NCI-H526 treated with DMSO at 0.1 percent for 48 hours (cell line): ENCODE measurements at regions not wholly inside any gene's neighbourhood (a gene's known extent, or its start where the extent isn't known, plus 50 kb on each side); places are given as distances from the start of the nearest gene placed in this dataset.

Experiments
- DNase-seq: peaks from one replicate; lab custom pipeline; 2025; lab: John Stamatoyannopoulos, UW

GRCh38 chr6:112802144-112802543 is 455.0 kb downstream of the RFPL4B start:
- no peak for DNase-seq

- no peak for DNase-seq
These were observed 457.7 kb downstream of the RFPL4B start for GRCh38 chr6:112804638-112805330.

- DNase-seq, result no peak
These were observed 459.2 kb downstream of the RFPL4B start for GRCh38 chr6:112806163-112806865.

DNA sequence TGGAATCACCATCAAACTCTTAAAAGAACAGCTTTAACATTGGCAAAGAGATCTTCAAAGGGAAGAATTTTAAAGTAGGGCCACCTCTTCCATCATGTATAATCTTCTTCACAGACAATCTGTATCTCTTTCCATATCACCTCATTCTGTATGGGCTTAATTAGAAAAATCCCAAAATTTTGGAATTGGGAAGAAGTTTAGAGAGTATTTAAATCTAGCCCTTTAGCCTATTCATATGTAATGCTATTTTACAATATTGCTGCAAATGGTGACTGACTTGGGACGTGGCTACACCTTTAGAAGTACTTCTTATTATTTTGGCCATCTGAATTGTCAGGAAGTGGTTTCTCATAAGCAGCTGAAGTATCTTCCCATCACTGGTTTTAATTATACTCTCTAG is 474.3 kb downstream of the RFPL4B start:
- no peak for DNase-seq

DNA sequence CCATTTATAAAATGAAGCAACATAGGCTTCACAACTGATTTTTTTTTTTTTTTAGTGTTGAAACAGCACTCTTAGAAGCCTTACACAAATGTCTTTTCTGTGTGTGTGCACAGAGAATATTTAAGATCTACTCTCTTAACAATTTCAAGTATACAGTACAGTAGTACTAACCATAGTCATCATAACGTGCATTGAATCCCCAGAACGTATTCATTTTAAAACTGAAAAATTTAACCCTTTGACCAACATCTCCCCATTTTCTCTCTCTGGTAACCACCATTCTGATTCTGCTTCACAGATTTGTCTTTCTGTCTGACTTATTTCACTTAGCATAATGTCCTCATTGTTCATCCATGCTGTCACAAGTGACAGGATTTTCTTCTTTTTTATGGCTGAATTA is 475.6 kb downstream of the RFPL4B start:
- DNase-seq, result no peak

- DNase-seq, result no peak
These were observed 480.7 kb downstream of the RFPL4B start for GRCh38 chr6:112827793-112828192.

DNA sequence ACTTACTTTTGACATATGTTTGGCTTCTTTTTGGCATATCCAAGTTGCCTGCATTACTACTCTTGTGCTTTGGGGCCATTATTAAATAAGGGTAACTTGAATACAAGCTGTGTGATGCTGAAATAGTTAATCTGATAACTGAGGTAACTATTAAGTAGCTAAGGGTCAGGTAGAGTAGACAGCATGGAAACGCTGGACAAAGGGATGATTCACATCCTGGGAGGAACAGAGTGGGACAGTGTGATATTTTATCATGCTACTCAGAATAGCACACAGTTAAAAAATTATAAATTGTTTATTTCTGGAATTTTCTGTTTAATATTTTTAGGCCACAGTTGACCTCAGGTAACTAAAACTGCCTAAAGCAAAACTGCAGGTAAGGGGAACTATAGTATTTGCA is 483.9 kb downstream of the RFPL4B start:
- no peak for DNase-seq

GRCh38 chr6:112833581-112834131 is 486.5 kb downstream of the RFPL4B start:
- DNase-seq, result no peak

DNA sequence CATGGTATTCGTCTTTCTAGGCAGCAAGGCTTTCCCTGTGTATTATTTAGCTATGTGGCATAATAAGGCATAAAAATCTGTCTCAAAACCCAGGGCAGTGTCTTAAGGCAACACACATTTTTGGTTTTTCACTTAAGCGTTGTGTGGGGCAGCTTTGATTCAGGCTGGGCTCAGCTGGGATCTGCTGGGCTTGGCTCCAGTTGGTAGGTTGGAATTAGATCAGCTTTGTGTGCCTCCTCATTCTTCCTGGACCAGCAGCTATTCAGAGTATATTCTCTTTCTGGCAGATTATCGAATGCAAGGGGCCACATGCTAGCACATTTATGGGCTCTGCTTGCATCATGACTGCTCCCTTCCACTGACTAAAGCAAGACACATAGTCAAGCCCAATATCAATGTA is 487.9 kb downstream of the RFPL4B start:
- no peak for DNase-seq

DNA sequence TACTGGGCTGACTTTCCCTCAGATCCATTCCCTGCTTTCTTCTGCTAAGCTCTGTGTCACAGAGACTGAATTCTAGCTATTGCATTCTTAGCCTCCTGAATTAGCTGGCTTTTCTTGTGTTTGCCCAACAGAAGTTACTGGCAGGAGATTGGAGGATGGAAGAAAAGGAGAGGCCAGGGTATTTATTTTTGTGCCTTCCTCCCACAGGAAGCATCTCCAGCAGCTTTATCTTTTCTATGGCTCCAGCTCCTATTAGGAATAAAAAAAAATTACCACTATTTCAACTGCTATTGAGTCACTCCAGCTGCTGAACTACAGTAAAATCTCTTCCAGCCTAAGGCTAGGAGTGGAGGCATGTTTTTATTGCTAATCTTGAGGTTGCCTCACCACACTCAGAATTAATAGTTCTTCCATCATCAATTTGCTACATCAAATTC is 492.4 kb downstream of the RFPL4B start:
- DNase-seq, result no peak

DNA sequence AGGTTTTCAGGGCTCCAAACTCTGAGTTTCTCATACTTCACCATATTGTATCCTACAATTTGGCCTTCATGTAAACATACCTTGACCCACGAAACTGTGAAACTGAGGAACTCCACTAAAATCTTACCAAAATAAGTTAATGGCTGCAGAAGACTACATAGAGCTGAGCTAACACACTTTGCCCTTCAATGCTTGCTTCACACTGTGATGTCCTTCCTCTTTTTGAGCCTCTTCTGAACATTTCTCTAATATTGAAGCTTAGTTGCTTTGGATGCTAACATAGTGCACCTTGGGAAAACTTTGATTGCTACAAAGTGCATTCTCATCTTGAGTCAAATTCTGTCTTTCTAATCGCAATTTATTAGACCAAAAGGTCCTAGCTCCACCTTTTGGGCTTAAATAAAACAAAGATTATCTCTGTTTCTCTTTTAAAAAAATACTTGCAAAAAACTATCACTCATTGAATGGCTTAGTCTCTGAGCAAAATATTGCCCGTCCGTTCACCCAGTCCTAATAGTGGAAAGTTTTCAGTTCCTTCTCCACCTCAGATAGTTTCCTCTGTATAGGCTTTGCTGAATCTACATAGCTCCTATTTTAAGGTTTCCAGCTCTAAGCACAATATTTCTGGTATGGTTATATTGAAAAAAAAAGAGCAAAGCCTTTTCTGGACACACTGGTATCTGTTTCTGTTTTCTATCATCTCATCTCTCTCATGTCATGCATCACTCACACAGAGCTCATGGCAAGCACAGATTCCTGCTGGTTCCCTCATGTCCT is 494.6 kb downstream of the RFPL4B start:
- DNase-seq, result no peak

DNA sequence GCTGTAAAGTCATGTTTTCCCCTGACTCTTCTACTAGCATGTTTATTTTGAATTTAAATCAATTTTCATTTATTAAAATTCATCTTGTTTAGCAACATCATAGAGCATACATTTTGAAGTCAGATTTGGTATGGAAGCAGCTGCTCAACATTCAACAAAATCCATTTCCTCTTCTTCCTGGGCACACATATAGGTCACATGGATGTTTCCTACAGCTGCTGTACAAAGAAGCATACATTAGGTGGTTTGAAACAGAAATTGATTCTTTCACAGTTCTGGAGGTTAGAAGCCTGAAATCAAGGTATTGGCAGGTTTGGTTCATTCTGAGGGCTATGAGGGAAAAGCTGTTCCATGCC is 495.2 kb downstream of the RFPL4B start:
- no peak for DNase-seq

- DNase-seq, result no peak
These were observed 499.6 kb downstream of the RFPL4B start for GRCh38 chr6:112846681-112847080.

DNA sequence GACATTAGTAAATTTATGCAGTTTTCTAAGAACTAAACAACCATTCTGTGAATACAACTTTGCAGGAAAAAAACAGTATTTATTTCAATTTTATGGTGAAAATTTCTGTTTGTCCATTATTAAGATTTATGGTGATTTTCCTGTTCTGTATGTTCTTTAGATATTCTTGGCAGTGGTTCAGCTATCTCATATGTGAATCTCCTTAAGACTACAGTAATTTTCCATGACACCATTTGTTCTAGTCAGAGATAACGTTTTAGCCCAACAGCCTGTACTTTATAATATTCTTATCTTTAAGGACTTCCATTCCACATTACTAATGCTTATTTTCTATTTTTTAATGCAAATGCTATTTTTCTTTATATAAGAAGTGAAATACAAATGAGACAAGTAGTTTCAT is 504.0 kb downstream of the RFPL4B start:
- no peak for DNase-seq

DNA sequence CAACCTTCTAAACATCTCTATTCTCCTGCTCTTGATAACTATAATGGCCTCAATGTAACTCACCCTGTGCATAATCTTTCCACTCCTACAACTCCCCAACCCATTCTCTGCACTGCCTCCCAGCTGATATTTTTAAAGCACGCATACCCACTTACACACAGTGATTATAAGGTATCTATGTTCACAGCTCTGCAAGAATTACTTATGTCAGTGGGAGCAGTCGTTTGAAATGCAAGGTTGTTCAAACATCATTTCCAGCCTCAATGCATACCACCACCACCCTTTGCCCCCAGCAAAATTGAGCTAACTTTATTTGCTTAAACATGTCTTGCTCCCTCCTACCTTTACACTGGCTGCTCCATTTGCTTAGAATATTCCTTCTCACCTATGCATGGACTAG is 506.0 kb downstream of the RFPL4B start:
- DNase-seq, result no peak

GRCh38 chr6:112863753-112864152 is 516.6 kb downstream of the RFPL4B start:
- DNase-seq, result no peak

DNA sequence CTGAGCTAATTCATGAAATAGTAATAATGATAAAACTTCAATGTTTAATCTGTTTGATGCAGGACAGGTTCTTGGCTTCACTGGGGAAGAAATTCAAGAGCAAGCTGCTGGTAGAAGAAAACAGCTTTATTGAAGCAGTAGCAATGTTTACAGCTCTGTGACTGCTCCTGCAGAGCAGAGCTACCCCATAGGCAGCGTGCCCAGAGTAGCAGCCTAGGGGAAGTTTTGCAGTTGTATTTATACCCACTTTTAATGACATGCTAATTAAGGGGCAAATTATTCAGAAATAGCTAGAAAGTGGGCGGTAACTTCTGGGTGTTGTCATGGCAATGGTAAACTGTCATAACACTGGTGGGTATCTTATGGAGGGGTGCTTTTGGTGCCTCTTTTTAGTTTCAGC is 518.0 kb downstream of the RFPL4B start:
- DNase-seq, result no peak

DNA sequence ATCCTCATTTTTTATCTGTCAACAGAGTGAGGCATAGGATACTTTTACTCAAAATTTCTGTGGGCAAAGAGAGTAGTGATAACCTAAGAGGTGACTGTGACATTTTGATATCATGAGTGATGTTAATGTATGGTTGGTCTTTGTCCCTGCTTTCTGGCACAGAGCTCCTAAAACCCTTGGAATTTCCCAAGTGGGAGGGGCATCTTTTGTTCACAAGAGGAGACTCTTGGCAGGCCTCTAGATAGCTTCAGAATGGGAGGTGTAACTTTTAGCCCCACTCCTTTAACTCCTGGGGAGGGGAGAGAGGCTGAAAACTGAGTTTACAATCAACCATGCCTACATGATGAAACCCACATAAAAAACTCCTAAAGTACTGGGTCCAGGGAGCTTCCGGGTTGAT is 527.8 kb downstream of the RFPL4B start:
- DNase-seq, result no peak

GRCh38 chr6:112877134-112878100 is 530.3 kb downstream of the RFPL4B start:
- no peak for DNase-seq

DNA sequence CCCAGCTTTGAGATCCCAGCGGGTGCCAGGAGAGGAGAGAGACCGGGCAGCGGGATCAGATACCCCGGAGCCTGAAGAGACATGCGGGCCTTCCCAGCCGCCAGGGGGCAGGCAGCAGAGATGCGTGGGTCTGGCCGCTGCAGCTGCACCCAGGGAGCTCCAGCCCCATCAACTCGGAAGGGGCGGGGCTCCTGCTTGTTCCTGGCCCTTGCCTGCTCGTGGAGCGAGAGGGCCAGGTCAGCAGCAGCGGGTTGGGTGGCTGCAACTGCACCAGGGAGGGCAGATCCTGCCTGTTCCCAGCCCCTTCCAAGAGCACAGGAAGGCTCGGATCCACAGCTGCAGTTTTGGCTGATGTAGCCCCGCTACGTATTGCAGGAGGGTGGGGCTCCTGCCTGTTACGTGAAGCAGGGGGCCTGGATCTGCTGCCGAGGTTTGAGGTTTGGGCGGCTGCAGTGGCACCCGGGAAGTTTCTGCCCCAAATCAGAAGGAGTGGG is 532.8 kb downstream of the RFPL4B start:
- DNase-seq, result peak; percentile 17

DNA sequence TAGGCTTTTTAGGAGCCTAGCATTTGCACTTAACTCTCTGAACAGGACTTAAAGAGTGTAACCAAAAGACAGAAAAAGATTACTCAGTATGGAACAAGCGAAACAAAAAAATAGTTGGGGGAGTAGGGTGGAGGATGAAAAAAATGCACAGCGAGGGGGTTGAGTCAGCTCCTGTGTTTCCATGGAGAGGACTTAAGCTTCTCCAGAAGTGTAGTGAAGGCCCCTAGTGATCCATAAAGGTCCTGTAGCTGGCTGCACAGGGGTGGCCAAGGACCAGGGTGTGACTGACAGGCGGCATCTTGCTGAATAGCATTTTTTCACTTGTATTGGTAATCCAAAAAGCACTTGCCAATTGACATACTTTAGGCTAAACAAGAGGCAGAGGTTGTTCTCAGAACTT is 533.9 kb downstream of the RFPL4B start:
- no peak for DNase-seq
